GM12878 (cell line): ENCODE measurements at regions not wholly inside any gene's neighbourhood (a gene's known extent, or its start where the extent isn't known, plus 50 kb on each side); places are given as distances from the start of the nearest gene placed in this dataset.

Experiments used
- ATAC-seq: fragments of 200-7000 bp; cut with Tn5 transposase; 3 replicates; pipeline ENCODE4 v1.9.1; 2020; ENCODE audit warnings: mild to moderate bottlenecking, moderate library complexity
- BruUV-seq: library from RNA; stranded (reverse); fragments of 400-500 nt; replicated peaks from 2 replicates; lab custom pipeline; 2021; lab: Mats Ljungman, UMichigan
- CTCF ChIA-PET: fragments of 300-600 bp; sonication (Branson Sonifier 250); formaldehyde crosslinking; extraction: SDS; loops from one replicate; lab custom pipeline; 2021; ENCODE audit warnings: inconsistent platforms; lab: Yijun Ruan, JAX
- POLR2A ChIA-PET: fragments of 350-600 bp; formaldehyde crosslinking; extraction: SDS; loops from one replicate; lab custom pipeline; 2021; ENCODE audit warnings: inconsistent platforms; lab: Charles Lee
- RAD21 ChIA-PET: fragments of 300-600 bp; sonication (Branson Sonifier 250); formaldehyde crosslinking; loops from one replicate; lab custom pipeline; 2023; ENCODE audit warnings: antibody characterized with exemption; ENCODE audit not compliant: unreplicated experiment; lab: Charles Lee
- SMC1A ChIA-PET: fragments of 300-600 bp; sonication (Branson Sonifier 250); formaldehyde crosslinking; loops from one replicate; lab custom pipeline; 2023; ENCODE audit not compliant: unreplicated experiment, uncharacterized antibody; lab: Charles Lee
- DNase-seq: peaks from one replicate; pipeline ENCODE4 v3.0.0-alpha.2; 2011; ENCODE audit warnings: low read depth, low spot score
- FAIRE-seq: peaks from 3 replicates; lab custom pipeline; 2011; peaks lifted over from hg19 to GRCh38; lab: Jason Lieb, UNC
- H2AFZ ChIP-seq: 2 replicates; pipeline ENCODE4 v1.6.0; 2011; ENCODE audit warnings: low read depth, low read length, control low read depth; ENCODE audit not compliant: control insufficient read depth
- H3K27ac ChIP-seq: 2 replicates; pipeline ENCODE4 v1.5.1; 2011; ENCODE audit warnings: control low read depth; ENCODE audit not compliant: control insufficient read depth, insufficient read depth
- H3K27me3 ChIP-seq, 2 experiments: replicated peaks in 1 of 2; 2 replicates each; pipeline versions ENCODE4 v1.6.0 to v1.6.1; 2011; ENCODE audit warnings: low read length in 1 of 2; ENCODE audit not compliant: control insufficient read depth in 2 of 2, insufficient read depth in 2 of 2
- H3K36me3 ChIP-seq, 2 experiments: 2 replicates each; pipeline ENCODE4 v1.5.1; 2011; ENCODE audit warnings: low read length in 1 of 2; ENCODE audit not compliant: control insufficient read depth in 2 of 2, insufficient read depth in 2 of 2
- H3K4me1 ChIP-seq: 2 replicates; pipeline ENCODE4 v1.6.1; 2011; ENCODE audit warnings: mild to moderate bottlenecking, low read length, moderate library complexity, mixed read lengths; ENCODE audit not compliant: control insufficient read depth, insufficient read depth
- H3K4me2 ChIP-seq: 2 replicates; pipeline ENCODE4 v1.6.0; 2011; ENCODE audit warnings: control low read depth; ENCODE audit not compliant: control insufficient read depth, insufficient read depth
- H3K4me3 ChIP-seq: fragments of 200-600 bp; sonication (generic); 2 replicates; pipeline ENCODE4 v1.5.1; 2016
- H3K79me2 ChIP-seq: 2 replicates; pipeline ENCODE4 v1.6.0; 2011; ENCODE audit warnings: low read length; ENCODE audit not compliant: control insufficient read depth, insufficient read depth
- H3K9ac ChIP-seq: 2 replicates; pipeline ENCODE4 v1.8.0; 2011; ENCODE audit warnings: low read length, control low read depth, mixed read lengths; ENCODE audit not compliant: control insufficient read depth, insufficient read depth
- H3K9me3 ChIP-seq: replicated peaks from 3 replicates; pipeline ENCODE4 v1.5.1; 2011; ENCODE audit warnings: mild to moderate bottlenecking, low read length; ENCODE audit not compliant: control insufficient read depth, insufficient read depth
- H4K20me1 ChIP-seq: 2 replicates; pipeline ENCODE4 v1.6.0; 2011; ENCODE audit not compliant: control insufficient read depth, insufficient read depth
- CHD2 ChIP-seq: IDR thresholded peaks from 2 replicates; pipeline ENCODE4 v1.6.1; 2011; ENCODE audit warnings: low read depth, low read length, improper control_type of control experiment, borderline replicate concordance
- EED ChIP-seq: sonication (generic); IDR thresholded peaks from 2 replicates; pipeline ENCODE4 v1.6.1; 2016; ENCODE audit warnings: antibody characterized with exemption, low read depth
- ELK1 ChIP-seq: IDR thresholded peaks from 2 replicates; pipeline ENCODE4 v1.6.1; 2012; ENCODE audit warnings: low read depth, low read length, improper control_type of control experiment
- HCFC1 ChIP-seq: fragments of 150-350 bp; IDR thresholded peaks from 2 replicates; pipeline ENCODE4 v1.6.1; 2014; ENCODE audit warnings: low read length
- HDAC2 ChIP-seq: fragments of 200-600 bp; sonication (generic); IDR thresholded peaks from 2 replicates; pipeline ENCODE4 v1.6.1; 2017
- KLF5 ChIP-seq: fragments of 450-650 bp; IDR thresholded peaks from 2 replicates; pipeline ENCODE4 v1.6.1; 2014; ENCODE audit warnings: mild to moderate bottlenecking; ENCODE audit not compliant: partially characterized antibody
- MTA2 ChIP-seq: fragments of 450-650 bp; IDR thresholded peaks from 2 replicates; pipeline ENCODE4 v1.6.1; 2016; ENCODE audit warnings: low read depth, mild to moderate bottlenecking, moderate library complexity
- RELA ChIP-seq: fragments of 450-650 bp; IDR thresholded peaks from 2 replicates; pipeline ENCODE4 v1.8.0; 2014; ENCODE audit warnings: borderline replicate concordance; ENCODE audit not compliant: partially characterized antibody
- SRF ChIP-seq, 2 experiments: IDR thresholded peaks; 2 replicates each; pipeline ENCODE4 v1.6.1; 2011; ENCODE audit warnings: low read depth in 2 of 2, low read length in 2 of 2, mild to moderate bottlenecking in 1 of 2, moderate library complexity in 1 of 2
- STAT1 ChIP-seq: fragments of 450-650 bp; conservative IDR thresholded peaks from 2 replicates; pipeline ENCODE4 v1.6.1; 2014; ENCODE audit warnings: antibody characterized with exemption, mild to moderate bottlenecking
- TAF1 ChIP-seq: IDR thresholded peaks from 2 replicates; pipeline ENCODE4 v1.6.1; 2011; ENCODE audit warnings: mild to moderate bottlenecking, low read depth, low read length, borderline replicate concordance
- ZNF24 ChIP-seq: fragments of 450-650 bp; IDR thresholded peaks from 2 replicates; pipeline ENCODE4 v1.6.1; 2017; ENCODE audit warnings: antibody characterized with exemption, mild to moderate bottlenecking
- ZZZ3 ChIP-seq: IDR thresholded peaks from 2 replicates; pipeline ENCODE4 v1.6.1; 2011; ENCODE audit warnings: low read depth; ENCODE audit not compliant: control insufficient read depth, insufficient read length
- WGBS: methylation state at CpG from one replicate; pipeline ENCODE4 v1.1.6; 2016; ENCODE audit warnings: low lambda C conversion rate; ENCODE audit not compliant: insufficient replicate concordance, insufficient coverage; ENCODE audit errors: missing lambda C conversion rate; 5-methylcytosine and 5-hydroxymethylcytosine counted together
- in situ Hi-C: fragments of 300-500 bp; cut with MboI; formaldehyde crosslinking; loops from 9 replicates; pipeline ENCODE4 v1.14.3; 2018; ENCODE audit warnings: mixed read lengths
- intact Hi-C: fragments of 100-400 bp; cut with micrococcal nuclease; formaldehyde crosslinking; loops from one replicate; pipeline ENCODE4 v1.14.2; 2022; ENCODE audit not compliant: unreplicated experiment
- TF ChIP-seq, protein P1 (sequence below): IDR thresholded peaks from 2 replicates; pipeline ENCODE4 v1.6.1; 2011; ENCODE audit warnings: mild to moderate bottlenecking, low read depth, low read length, moderate library complexity; ENCODE audit not compliant: insufficient replicate concordance
- TF ChIP-seq, protein P2 (sequence below): fragments of 450-650 bp; IDR thresholded peaks from 2 replicates; pipeline ENCODE4 v1.6.1; 2017; ENCODE audit warnings: low read depth, mild to moderate bottlenecking, moderate library complexity
- TF ChIP-seq, protein P3 (sequence below): IDR thresholded peaks from 2 replicates; pipeline ENCODE4 v1.6.1; 2011; ENCODE audit warnings: borderline replicate concordance, low read depth, mild to moderate bottlenecking, moderate library complexity, mixed read lengths, low read length; ENCODE audit not compliant: insufficient read depth; ENCODE audit errors: extremely low read length
- TF ChIP-seq, protein P4 (sequence below): fragments of 450-650 bp; IDR thresholded peaks from 2 replicates; pipeline ENCODE4 v1.6.1; 2017; ENCODE audit warnings: borderline replicate concordance
- TF ChIP-seq, protein P5 (sequence below): IDR thresholded peaks from 2 replicates; pipeline ENCODE4 v1.6.1; 2012; ENCODE audit warnings: low read depth, low read length, improper control_type of control experiment

- Histone ChIP-seq H4K20me1 (no peaks in the 10 kb centered on the region), H3K9ac (no peak overlapping the region), H3K27ac (no peak overlapping the region), H3K4me1 (no peaks in the 10 kb centered on the region), H2AFZ (no peak overlapping the region), H3K9me3 (no peaks in the 10 kb centered on the region), H3K4me3 (no peak overlapping the region), H3K79me2 (no peaks in the 10 kb centered on the region), H3K4me2 (no peak overlapping the region), H3K27me3 (no peaks in the 10 kb centered on the region), H3K36me3 (no peaks in the 10 kb centered on the region)
- SMC1A ChIA-PET, result no interaction called here
- BruUV-seq, result no TSS peak
- intact Hi-C loops, result no loop called here
- CTCF ChIA-PET, result no interaction called here
- FAIRE-seq, result no peak
- POLR2A ChIA-PET, result no interaction called here
- TF ChIP-seq, protein P1, sequence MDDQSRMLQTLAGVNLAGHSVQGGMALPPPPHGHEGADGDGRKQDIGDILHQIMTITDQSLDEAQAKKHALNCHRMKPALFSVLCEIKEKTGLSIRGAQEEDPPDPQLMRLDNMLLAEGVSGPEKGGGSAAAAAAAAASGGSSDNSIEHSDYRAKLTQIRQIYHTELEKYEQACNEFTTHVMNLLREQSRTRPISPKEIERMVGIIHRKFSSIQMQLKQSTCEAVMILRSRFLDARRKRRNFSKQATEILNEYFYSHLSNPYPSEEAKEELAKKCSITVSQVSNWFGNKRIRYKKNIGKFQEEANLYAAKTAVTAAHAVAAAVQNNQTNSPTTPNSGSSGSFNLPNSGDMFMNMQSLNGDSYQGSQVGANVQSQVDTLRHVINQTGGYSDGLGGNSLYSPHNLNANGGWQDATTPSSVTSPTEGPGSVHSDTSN, result no peak
- TF ChIP-seq ZZZ3 (no peak), HDAC2 (no peak), HCFC1 (no peak), ZNF24 (no peak), MTA2 (no peak), TAF1 (no peak), ELK1 (no peak), CHD2 (no peak), SRF (IDR thresholded peaks at IDR 0.05; ENCODE audit: low read depth in 2 of 2, low read length in 2 of 2) (no peak), RELA (no peak), EED (no peak), STAT1 (no peak), KLF5 (no peak)
- TF ChIP-seq, protein P2, sequence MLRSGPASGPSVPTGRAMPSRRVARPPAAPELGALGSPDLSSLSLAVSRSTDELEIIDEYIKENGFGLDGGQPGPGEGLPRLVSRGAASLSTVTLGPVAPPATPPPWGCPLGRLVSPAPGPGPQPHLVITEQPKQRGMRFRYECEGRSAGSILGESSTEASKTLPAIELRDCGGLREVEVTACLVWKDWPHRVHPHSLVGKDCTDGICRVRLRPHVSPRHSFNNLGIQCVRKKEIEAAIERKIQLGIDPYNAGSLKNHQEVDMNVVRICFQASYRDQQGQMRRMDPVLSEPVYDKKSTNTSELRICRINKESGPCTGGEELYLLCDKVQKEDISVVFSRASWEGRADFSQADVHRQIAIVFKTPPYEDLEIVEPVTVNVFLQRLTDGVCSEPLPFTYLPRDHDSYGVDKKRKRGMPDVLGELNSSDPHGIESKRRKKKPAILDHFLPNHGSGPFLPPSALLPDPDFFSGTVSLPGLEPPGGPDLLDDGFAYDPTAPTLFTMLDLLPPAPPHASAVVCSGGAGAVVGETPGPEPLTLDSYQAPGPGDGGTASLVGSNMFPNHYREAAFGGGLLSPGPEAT, result no peak
- TF ChIP-seq, protein P3, sequence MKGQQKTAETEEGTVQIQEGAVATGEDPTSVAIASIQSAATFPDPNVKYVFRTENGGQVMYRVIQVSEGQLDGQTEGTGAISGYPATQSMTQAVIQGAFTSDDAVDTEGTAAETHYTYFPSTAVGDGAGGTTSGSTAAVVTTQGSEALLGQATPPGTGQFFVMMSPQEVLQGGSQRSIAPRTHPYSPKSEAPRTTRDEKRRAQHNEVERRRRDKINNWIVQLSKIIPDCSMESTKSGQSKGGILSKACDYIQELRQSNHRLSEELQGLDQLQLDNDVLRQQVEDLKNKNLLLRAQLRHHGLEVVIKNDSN, result no peak
- TF ChIP-seq, protein P4, sequence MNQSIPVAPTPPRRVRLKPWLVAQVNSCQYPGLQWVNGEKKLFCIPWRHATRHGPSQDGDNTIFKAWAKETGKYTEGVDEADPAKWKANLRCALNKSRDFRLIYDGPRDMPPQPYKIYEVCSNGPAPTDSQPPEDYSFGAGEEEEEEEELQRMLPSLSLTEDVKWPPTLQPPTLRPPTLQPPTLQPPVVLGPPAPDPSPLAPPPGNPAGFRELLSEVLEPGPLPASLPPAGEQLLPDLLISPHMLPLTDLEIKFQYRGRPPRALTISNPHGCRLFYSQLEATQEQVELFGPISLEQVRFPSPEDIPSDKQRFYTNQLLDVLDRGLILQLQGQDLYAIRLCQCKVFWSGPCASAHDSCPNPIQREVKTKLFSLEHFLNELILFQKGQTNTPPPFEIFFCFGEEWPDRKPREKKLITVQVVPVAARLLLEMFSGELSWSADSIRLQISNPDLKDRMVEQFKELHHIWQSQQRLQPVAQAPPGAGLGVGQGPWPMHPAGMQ, result no peak
- TF ChIP-seq, protein P5, sequence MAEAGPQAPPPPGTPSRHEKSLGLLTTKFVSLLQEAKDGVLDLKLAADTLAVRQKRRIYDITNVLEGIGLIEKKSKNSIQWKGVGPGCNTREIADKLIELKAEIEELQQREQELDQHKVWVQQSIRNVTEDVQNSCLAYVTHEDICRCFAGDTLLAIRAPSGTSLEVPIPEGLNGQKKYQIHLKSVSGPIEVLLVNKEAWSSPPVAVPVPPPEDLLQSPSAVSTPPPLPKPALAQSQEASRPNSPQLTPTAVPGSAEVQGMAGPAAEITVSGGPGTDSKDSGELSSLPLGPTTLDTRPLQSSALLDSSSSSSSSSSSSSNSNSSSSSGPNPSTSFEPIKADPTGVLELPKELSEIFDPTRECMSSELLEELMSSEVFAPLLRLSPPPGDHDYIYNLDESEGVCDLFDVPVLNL, result no peak
- RAD21 ChIA-PET, result no interaction called here
- ATAC-seq, result no peak
- no peak for DNase-seq
- WGBS, result 0% methylated on average over 1 of the region's 1 CpG
- in situ Hi-C loops, result no loop called here
Measured at GRCh38 chr9:108489567-108489966, 366.2 kb downstream of the ACTL7B start.
